Activated CD8-positive, alpha-beta memory T cell treated with anti-CD3 and anti-CD28 coated beads, Interleukin-2, amount 10 ng/mL, durations not matched to agents 7 days and 5 days (primary cell): ENCODE measurements at regions not wholly inside any gene's neighbourhood (a gene's known extent, or its start where the extent isn't known, plus 50 kb on each side); places are given as distances from the start of the nearest gene placed in this dataset.
"Not testable (repeated sequence)": the region's sequence is repeated elsewhere in the genome, so short reads cannot be mapped to it uniquely, and the experiment has no call there.

Source experiments
- ATAC-seq: fragments of 150-1000 bp; cut with Tn5 transposase; one replicate; pipeline ENCODE4 v1.10.0; 2021; ENCODE audit warnings: moderate library complexity
- CTCF ChIA-PET: fragments of 350-600 bp; sonication (Branson Sonifier 250); formaldehyde crosslinking; loops from one replicate; lab custom pipeline; 2021; ENCODE audit warnings: antibody characterized with exemption; lab: Charles Lee
- DNase-seq: peaks from one replicate; pipeline ENCODE4 v3.0.0-alpha.2; 2020
- H3K27ac Mint-ChIP-seq: one replicate; pipeline ENCODE4 v1.8.0; 2021; ENCODE audit warnings: mild to moderate bottlenecking, mixed read lengths
- H3K27me3 Mint-ChIP-seq: one replicate; pipeline ENCODE4 v1.8.0; 2021; ENCODE audit warnings: mixed read lengths
- H3K36me3 Mint-ChIP-seq: one replicate; pipeline ENCODE4 v1.8.0; 2021; ENCODE audit warnings: mild to moderate bottlenecking, mixed read lengths
- H3K4me1 Mint-ChIP-seq: one replicate; pipeline ENCODE4 v1.8.0; 2021; ENCODE audit warnings: mixed read lengths
- H3K4me3 Mint-ChIP-seq: one replicate; pipeline ENCODE4 v1.8.0; 2021; ENCODE audit warnings: mild to moderate bottlenecking, moderate library complexity, mixed read lengths
- H3K9me3 Mint-ChIP-seq: one replicate; pipeline ENCODE4 v1.8.0; 2022; ENCODE audit warnings: low read depth, mixed read lengths

DNA sequence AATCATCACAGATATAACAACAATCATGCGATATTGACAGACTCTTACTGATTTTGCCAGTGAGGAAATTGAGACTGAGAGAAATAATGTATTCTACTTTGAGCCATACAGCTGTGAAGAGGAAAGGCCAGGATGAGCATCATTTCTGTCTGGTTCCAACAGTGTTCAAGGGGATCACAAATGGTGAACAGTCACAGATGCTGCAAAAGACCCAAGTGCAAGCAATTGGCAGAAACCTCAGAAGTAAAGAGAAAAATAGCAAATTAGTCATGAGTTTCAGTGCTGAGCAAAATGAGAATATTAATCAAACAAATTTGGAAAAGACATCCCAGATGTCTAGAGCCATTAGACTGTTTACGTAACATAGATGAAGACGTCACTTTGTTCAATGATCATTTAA is 114.1 kb downstream of the RAB38 start:
- CTCF ChIA-PET: no interaction called here
- Mint-ChIP-seq H3K4me3 (no peak overlapping the region), H3K9me3 (no peaks in the 10 kb centered on the region), H3K27ac (no peak overlapping the region), H3K27me3 (peaks cover 2% of the 10 kb centered on the region), H3K4me1 (no peaks in the 10 kb centered on the region), H3K36me3 (no peaks in the 10 kb centered on the region)
- ATAC-seq (no peak), DNase-seq (no peak)

DNA sequence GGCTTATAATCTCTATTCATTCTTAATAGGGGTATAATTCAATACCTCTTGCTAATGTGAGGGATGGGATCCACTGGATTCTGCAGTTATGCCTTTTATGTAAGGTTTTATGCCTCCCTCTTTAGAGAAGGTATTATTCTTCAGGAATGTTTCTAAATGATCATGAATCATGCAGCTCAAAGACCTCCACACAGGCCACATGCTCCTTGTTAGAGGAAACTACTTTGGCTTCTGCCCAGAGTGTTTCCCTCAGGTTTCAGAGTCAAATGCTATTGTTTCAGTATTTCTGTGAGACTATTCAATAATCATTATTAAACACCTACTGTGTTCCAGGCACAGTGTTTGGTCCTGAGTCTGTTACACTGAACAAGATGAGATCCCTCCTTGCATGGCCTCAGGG is 115.9 kb downstream of the RAB38 start:
- no peak overlapping the region for H3K4me3 Mint-ChIP-seq
- H3K36me3 Mint-ChIP-seq: no peaks in the 10 kb centered on the region
- ATAC-seq (no peak), DNase-seq (no peak)
- no peaks in the 10 kb centered on the region for H3K9me3 Mint-ChIP-seq
- H3K4me1 Mint-ChIP-seq: no peaks in the 10 kb centered on the region
- no peak overlapping the region for H3K27ac Mint-ChIP-seq
- CTCF ChIA-PET: no interaction called here
- H3K27me3 Mint-ChIP-seq: peaks cover 3% of the 10 kb centered on the region

DNA sequence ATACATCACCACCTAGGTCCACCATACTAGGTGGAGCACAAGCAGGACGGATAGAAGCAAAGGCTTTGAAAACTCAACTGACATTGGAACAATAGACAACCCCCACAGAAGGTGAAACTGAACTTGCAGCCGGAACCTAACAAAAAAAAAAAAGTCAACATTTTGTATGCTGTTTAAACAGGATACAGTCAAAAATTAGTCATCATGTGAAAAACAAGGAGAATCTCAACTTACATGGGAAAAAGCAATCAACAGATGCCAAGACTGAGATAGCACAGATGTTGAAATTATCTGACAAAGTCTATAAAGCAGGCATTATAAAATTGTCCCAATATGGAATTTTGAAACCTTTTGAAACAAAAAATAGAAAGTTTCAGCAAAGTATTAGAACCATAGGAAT is 123.8 kb downstream of the RAB38 start:
- ATAC-seq (no peak), DNase-seq (no peak)
- H3K4me3 Mint-ChIP-seq: no peak overlapping the region
- H3K27ac Mint-ChIP-seq: no peak overlapping the region
- no peaks in the 10 kb centered on the region for H3K36me3 Mint-ChIP-seq
- no peaks in the 10 kb centered on the region for H3K4me1 Mint-ChIP-seq
- CTCF ChIA-PET: no interaction called here
- no peaks in the 10 kb centered on the region for H3K9me3 Mint-ChIP-seq
- peaks cover 5% of the 10 kb centered on the region for H3K27me3 Mint-ChIP-seq

DNA sequence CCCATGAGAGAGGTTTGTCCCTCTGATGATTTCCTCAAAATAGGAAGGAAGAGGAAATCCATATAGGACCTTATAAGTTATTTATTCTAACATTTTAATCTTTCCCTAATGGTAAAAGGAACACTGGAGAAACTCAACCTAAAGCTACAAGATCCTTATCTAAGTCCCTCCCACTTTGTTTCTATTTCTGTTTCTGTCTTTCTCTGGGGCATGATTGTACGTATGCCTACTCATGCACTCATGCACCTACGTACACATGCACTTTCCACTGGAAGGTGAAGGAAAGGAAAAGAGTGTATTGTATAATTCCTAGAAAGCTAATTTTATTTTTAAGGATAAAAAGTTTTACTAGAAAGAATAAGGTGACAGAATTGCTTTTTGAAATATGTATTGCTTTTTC is 125.0 kb downstream of the RAB38 start:
- H3K36me3 Mint-ChIP-seq: no peaks in the 10 kb centered on the region
- no peak overlapping the region for H3K27ac Mint-ChIP-seq
- no peak overlapping the region for H3K4me3 Mint-ChIP-seq
- no peak for ATAC-seq
- DNase-seq: no peak
- no peaks in the 10 kb centered on the region for H3K9me3 Mint-ChIP-seq
- CTCF ChIA-PET: no interaction called here
- H3K4me1 Mint-ChIP-seq: no peaks in the 10 kb centered on the region
- H3K27me3 Mint-ChIP-seq: peaks cover 2% of the 10 kb centered on the region

DNA sequence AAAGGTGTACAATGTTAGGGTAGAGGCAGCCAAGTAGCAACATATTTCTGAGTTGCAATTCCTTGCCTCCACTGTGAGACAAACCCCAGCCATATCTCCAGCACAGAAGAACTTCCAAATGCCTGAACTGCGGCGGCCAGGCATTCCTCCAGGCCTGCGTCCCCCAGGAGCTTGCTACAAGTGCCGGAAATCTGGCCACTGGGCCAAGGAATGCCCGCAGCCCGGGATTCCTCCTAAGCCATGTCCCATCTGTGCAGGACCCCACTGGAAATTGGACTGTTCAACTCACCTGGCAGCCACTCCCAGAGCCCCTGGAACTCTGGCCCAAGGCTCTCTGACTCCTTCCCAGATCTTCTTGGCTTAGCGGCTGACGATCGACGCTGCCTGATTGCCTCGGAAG is 130.0 kb downstream of the RAB38 start:
- H3K27me3 Mint-ChIP-seq: peaks cover 17% of the 10 kb centered on the region
- DNase-seq, H3K4me1 Mint-ChIP-seq, H3K36me3 Mint-ChIP-seq, H3K9me3 Mint-ChIP-seq, CTCF ChIA-PET, H3K4me3 Mint-ChIP-seq, ATAC-seq, H3K27ac Mint-ChIP-seq: not testable (repeated sequence)

DNA sequence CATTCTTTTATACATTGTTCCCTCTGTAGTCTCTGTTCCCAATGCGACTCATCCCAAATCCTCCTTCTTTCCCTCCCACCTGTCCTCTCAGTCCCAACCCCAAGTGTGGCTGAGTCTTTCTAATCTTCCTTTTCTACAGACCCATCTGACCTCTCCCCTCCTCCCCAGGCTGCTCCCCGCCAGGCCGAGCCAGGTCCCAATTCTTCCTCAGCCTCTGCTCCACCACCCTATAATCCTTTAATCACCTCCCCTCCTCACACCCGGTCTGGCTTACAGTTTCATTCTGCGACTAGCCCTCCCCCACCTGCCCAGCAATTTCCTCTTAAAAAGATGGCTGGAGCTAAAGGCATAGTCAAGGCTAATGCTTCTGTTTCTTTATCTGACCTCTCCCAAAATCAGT is 130.6 kb downstream of the RAB38 start:
- H3K9me3 Mint-ChIP-seq, H3K4me1 Mint-ChIP-seq, H3K36me3 Mint-ChIP-seq, ATAC-seq, H3K4me3 Mint-ChIP-seq, CTCF ChIA-PET, DNase-seq, H3K27ac Mint-ChIP-seq: not testable (repeated sequence)
- peaks cover 19% of the 10 kb centered on the region for H3K27me3 Mint-ChIP-seq

DNA sequence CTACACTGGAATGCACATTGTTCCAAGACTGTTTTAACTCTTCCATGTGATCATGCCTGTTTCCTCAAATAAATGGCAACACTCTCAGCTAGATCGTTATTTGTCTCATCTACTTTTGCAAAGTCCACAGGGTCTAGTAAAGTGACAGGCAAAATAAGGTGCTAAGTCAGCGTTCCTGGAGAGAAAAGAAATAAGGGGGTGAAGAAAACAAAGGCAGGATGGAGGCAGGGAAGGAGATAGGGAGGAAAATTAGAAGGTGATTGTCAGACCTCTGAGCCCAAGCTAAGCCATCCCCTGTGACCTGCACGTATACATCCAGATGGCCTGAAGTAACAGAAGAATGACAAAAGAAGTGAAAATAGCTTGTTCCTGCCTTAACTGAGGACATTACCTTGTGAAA is 132.1 kb downstream of the RAB38 start:
- Mint-ChIP-seq H3K9me3 (no peaks in the 10 kb centered on the region), H3K4me3 (no peak overlapping the region), H3K27me3 (peaks cover 19% of the 10 kb centered on the region), H3K27ac (no peak overlapping the region), H3K4me1 (no peaks in the 10 kb centered on the region), H3K36me3 (no peaks in the 10 kb centered on the region)
- DNase-seq (no peak), ATAC-seq (no peak)
- CTCF ChIA-PET: no interaction called here

DNA sequence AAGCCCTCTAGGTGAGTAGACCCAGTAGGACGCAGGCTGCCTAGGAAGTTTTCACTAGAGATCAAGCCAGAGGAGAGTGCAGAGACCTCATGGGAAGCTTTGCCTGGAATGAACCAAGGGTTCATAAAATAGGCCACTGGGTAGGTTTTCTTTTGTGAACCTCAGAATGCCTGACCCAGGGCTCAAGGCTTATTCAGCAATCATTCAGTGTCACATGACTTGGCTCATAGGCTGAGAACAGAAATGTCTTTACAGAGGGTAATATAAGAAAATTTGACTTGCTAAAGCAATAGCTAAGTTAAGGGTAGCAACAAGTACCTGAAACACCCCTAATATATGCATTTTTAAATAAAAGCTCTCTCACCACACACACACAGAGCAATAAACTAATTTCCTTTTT is 132.6 kb downstream of the RAB38 start:
- no peak overlapping the region for H3K27ac Mint-ChIP-seq
- ATAC-seq (no peak), DNase-seq (no peak)
- no peaks in the 10 kb centered on the region for H3K36me3 Mint-ChIP-seq
- peaks cover 19% of the 10 kb centered on the region for H3K27me3 Mint-ChIP-seq
- CTCF ChIA-PET: no interaction called here
- H3K4me1 Mint-ChIP-seq: no peaks in the 10 kb centered on the region
- no peak overlapping the region for H3K4me3 Mint-ChIP-seq
- no peaks in the 10 kb centered on the region for H3K9me3 Mint-ChIP-seq

DNA sequence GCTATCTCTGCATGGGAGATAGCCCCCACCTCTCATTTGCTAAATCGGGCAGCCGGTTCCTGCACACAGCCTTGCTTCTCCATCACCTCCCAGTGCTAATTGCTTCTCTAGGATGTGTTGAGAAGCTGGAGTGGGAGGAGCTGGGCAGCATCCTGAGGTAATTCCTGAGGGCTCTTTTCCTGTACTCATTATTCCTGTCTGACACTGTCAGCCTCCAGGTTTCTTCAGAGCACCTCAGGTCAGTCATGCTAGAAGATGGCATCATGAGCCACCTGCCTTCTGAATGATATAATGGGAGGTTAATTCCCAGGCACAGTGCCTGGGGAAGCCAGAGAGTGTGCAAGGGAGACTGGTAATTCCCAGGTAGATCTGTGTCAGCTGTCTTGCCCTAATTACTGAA is 133.0 kb downstream of the RAB38 start:
- CTCF ChIA-PET: no interaction called here
- ATAC-seq (no peak), DNase-seq (no peak)
- Mint-ChIP-seq H3K9me3 (no peaks in the 10 kb centered on the region), H3K27ac (no peak overlapping the region), H3K36me3 (no peaks in the 10 kb centered on the region), H3K27me3 (peaks cover 19% of the 10 kb centered on the region), H3K4me1 (no peaks in the 10 kb centered on the region), H3K4me3 (no peak overlapping the region)

DNA sequence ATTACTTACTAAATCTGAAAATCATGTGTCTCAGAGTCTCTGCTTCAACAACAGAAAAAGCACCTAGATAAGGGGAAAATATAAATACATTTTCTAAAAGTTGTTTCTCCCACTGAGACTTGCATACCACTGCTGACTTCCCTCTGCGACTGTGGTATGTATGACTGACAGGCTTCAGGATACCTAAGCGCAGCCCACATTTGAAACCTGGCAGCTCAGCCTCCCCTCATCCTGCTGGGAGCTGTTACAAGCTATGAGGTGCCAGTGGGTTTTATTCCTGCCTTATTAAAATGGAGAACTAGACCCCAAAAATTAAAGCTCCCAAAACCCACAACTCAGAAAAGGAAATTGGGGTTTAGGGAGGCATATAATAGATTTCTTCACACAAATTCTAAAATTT is 133.6 kb downstream of the RAB38 start:
- ATAC-seq (no peak), DNase-seq (no peak)
- CTCF ChIA-PET: interaction anchor here (1.3 kb wide), 1 partner anchor 19 kb away, joined by 3 read pairs; no protein-coding TSS in a partner anchor
- Mint-ChIP-seq H3K36me3 (no peaks in the 10 kb centered on the region), H3K4me3 (no peak overlapping the region), H3K27ac (no peak overlapping the region), H3K27me3 (peaks cover 19% of the 10 kb centered on the region), H3K4me1 (no peaks in the 10 kb centered on the region), H3K9me3 (no peaks in the 10 kb centered on the region)

DNA sequence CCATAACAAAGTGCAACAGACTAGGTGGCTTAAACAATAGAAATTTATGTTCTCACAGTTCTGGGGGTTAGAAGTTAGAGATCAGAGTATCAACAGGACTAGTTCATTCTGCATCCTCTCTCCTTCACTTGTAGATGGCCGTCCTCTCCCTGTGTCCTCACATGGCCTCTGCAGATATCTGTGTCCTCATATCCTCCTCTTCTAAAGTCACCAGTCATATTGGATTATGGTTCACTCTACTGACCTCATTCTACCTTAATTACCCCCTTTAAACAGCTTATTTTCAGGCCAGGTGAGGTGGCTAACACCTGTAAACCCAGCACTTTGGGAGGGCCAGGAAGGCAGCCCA is 135.1 kb downstream of the RAB38 start:
- no peak for ATAC-seq
- Mint-ChIP-seq H3K27me3 (peaks cover 19% of the 10 kb centered on the region), H3K4me1 (no peaks in the 10 kb centered on the region), H3K27ac (no peak overlapping the region), H3K9me3 (no peaks in the 10 kb centered on the region), H3K4me3 (no peak overlapping the region), H3K36me3 (no peaks in the 10 kb centered on the region)
- DNase-seq: no peak
- CTCF ChIA-PET: interaction anchor here (1.3 kb wide), 1 partner anchor 17 kb away, joined by 3 read pairs; no protein-coding TSS in a partner anchor

DNA sequence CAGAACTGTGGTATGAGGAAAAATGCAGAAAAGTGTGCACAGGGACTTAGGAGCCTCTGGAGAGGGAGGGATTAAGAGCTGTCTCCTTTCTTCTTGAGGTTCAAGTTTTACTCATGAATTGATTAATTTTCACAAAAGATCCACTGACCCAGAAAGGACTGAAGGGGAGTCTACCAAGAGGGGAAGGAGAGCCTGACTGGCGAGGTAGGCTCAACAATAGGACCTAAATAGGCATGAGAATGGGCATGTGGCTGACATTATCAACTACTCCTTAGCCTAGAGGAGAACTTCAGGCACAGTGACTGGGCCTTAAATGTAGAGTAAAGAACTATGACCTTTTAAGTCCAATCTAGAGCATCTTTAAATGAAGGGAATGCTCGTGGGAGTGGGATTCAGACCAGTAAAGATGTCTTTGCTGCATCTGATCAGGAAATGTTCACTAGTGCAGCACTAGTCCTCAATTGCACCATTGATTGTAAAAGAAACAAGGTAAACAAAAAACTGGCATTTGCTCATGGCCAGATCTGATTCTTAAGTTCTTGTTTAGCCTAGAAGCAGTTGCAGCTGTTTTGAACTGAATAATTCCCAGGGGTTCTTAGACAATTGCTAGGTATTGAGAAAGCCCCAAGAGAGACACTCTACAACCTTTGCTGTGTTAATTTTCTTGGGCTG is 135.6 kb downstream of the RAB38 start:
- no peak for ATAC-seq
- Mint-ChIP-seq H3K27ac (no peak overlapping the region), H3K4me1 (no peaks in the 10 kb centered on the region), H3K4me3 (no peak overlapping the region), H3K36me3 (no peaks in the 10 kb centered on the region), H3K27me3 (peaks cover 18% of the 10 kb centered on the region), H3K9me3 (no peaks in the 10 kb centered on the region)
- no peak for DNase-seq
- CTCF ChIA-PET: no interaction called here

DNA sequence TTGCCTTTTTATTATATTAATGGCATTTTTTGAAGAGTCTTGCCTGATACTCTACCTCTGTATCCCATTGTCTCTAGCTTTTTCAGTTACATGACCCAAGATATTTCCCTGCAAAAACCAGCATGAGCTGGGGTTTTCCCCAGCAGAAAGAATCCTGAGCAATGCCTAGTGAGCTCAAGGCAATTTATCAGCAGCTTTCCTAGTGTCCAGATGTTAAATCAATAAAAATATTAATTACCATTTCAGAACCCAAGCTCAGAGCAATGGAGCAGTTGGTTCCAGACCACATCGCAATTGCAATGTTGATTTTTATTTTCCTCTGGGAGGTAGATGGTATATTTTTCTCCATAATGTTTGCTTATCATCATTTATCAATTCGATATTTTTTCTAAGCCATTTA is 137.2 kb downstream of the RAB38 start:
- no peak overlapping the region for H3K27ac Mint-ChIP-seq
- CTCF ChIA-PET: interaction anchor here (1.0 kb wide), 1 partner anchor 64 kb away, joined by 3 read pairs; no protein-coding TSS in a partner anchor
- H3K36me3 Mint-ChIP-seq: no peaks in the 10 kb centered on the region
- ATAC-seq: no peak
- no peak overlapping the region for H3K4me3 Mint-ChIP-seq
- H3K9me3 Mint-ChIP-seq: no peaks in the 10 kb centered on the region
- no peaks in the 10 kb centered on the region for H3K4me1 Mint-ChIP-seq
- no peak for DNase-seq
- peaks cover 9% of the 10 kb centered on the region for H3K27me3 Mint-ChIP-seq

DNA sequence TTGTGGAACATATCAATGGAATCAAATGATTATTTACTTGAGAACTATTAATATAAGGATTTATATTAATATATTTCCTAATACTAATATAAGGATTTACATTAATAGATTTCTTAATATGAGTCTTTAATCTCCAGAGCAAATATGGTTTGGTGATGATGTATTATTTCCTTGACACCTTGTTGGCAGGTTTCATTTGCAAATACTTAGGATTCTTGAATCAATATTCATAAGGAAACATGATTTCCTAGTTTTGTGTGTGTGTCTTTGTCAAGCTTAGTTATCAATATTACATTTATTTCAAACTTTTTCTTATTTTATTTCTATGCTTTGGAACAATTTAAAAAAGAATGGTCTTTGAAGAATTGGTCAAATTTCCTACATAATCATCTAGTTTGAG is 138.5 kb downstream of the RAB38 start:
- no peak overlapping the region for H3K27ac Mint-ChIP-seq
- no peak overlapping the region for H3K4me3 Mint-ChIP-seq
- peaks cover 8% of the 10 kb centered on the region for H3K27me3 Mint-ChIP-seq
- H3K36me3 Mint-ChIP-seq: no peaks in the 10 kb centered on the region
- DNase-seq (no peak), ATAC-seq (no peak)
- H3K9me3 Mint-ChIP-seq: no peaks in the 10 kb centered on the region
- H3K4me1 Mint-ChIP-seq: no peaks in the 10 kb centered on the region
- CTCF ChIA-PET: no interaction called here

DNA sequence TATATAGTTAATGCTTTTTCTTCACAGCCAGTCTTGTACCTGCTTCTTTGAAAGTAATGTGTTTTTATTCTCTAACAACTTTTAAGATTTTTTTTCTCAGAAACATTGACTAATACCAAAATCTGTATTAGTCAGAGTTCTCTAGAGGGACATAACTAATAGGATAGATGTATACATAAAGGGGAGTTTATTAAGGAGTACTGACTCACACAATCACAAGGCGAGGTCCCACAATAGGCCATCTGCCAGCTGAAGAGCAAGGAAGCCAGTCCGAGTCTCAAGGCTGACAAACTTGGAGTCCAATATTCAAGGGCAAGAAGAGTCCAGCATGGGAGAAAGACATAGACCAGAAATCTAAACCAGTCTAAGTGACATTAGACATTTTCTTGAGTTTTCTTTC is 140.0 kb downstream of the RAB38 start:
- ATAC-seq (no peak), DNase-seq (no peak)
- Mint-ChIP-seq H3K36me3 (no peaks in the 10 kb centered on the region), H3K9me3 (no peaks in the 10 kb centered on the region), H3K27me3 (peaks cover 3% of the 10 kb centered on the region), H3K4me1 (no peaks in the 10 kb centered on the region), H3K27ac (no peak overlapping the region), H3K4me3 (no peak overlapping the region)
- CTCF ChIA-PET: no interaction called here
